ENCODE measurements at regions not wholly inside any gene's neighbourhood (a gene's known extent, or its start where the extent isn't known, plus 50 kb on each side); places are given as distances from the start of the nearest gene placed in this dataset.

- Histone ChIP-seq H3K27ac (no peak overlapping the region), H3K4me1 (no peaks in the 10 kb centered on the region), H3K4me3 (no peak overlapping the region), H3K36me3 (no peaks in the 10 kb centered on the region), H3K9me3 (no peaks in the 10 kb centered on the region), H3K27me3 (replicated peaks in 1 of 7) (peaks cover 0 to 5% (median 0%) of the 10 kb centered on the region in 7 donors)
- TF ChIP-seq POLR2A (IDR thresholded peaks at IDR 0.05) (no peak), POLR2AphosphoS5 (IDR thresholded peaks at IDR 0.05) (no peak), CTCF (IDR thresholded peaks at IDR 0.05 in 8 of 11, conservative IDR thresholded peaks at IDR 0.05 in 3 of 11) (no peak)
- intact Hi-C loops (cut with DNase I; ENCODE audit: low total_unique reads) = no loop called here
- WGBS, 5 donors = 61 to 84% (median 65%) methylated on average over 4 of the region's 4 CpGs
- DNase-seq = no peak
These were observed 232.3 kb downstream of the GAS1 start for GRCh38 chr9:86714999-86715398.

GRCh38 chr9:86713970-86714369 lies 233.3 kb downstream of the GAS1 start:
- no peak for DNase-seq
- H3K27me3 ChIP-seq (replicated peaks in 1 of 7) = peaks cover 0 to 5% (median 0%) of the 10 kb centered on the region in 7 donors
- 80 to 97% (median 87%) methylated on average over 1 of the region's 1 CpG for WGBS, 5 donors
- no peaks in the 10 kb centered on the region for H3K9me3 ChIP-seq
- H3K36me3 ChIP-seq = no peaks in the 10 kb centered on the region
- H3K27ac ChIP-seq = no peak overlapping the region
- no peak for TF ChIP-seq POLR2A (IDR thresholded peaks at IDR 0.05)
- no peak for TF ChIP-seq POLR2AphosphoS5 (IDR thresholded peaks at IDR 0.05)
- TF ChIP-seq CTCF (IDR thresholded peaks at IDR 0.05 in 8 of 11, conservative IDR thresholded peaks at IDR 0.05 in 3 of 11) = no peak
- no peaks in the 10 kb centered on the region for H3K4me1 ChIP-seq
- intact Hi-C loops (cut with DNase I; ENCODE audit: low total_unique reads) = no loop called here
- no peak overlapping the region for H3K4me3 ChIP-seq

- Histone ChIP-seq H3K4me1 (no peaks in the 10 kb centered on the region), H3K27me3 (replicated peaks in 1 of 7) (peaks cover 0 to 5% (median 0%) of the 10 kb centered on the region in 7 donors), H3K36me3 (no peaks in the 10 kb centered on the region), H3K27ac (no peak overlapping the region), H3K4me3 (no peak overlapping the region), H3K9me3 (no peaks in the 10 kb centered on the region)
- WGBS, 5 donors = 86 to 95% (median 94%) methylated on average over 2 of the region's 2 CpGs
- intact Hi-C loops (cut with DNase I; ENCODE audit: low total_unique reads) = no loop called here
- no peak for TF ChIP-seq POLR2A (IDR thresholded peaks at IDR 0.05)
- no peak for DNase-seq
These were observed 233.8 kb downstream of the GAS1 start for GRCh38 chr9:86713470-86713869.

- TF ChIP-seq POLR2A (IDR thresholded peaks at IDR 0.05) (no peak), CTCF (IDR thresholded peaks at IDR 0.05 in 8 of 11, conservative IDR thresholded peaks at IDR 0.05 in 3 of 11) (no peak), POLR2AphosphoS5 (IDR thresholded peaks at IDR 0.05) (no peak)
- no peaks in the 10 kb centered on the region for H3K9me3 ChIP-seq
- intact Hi-C loops (cut with DNase I; ENCODE audit: low total_unique reads) = no loop called here
- H3K27me3 ChIP-seq (replicated peaks in 1 of 7) = no peaks in the 10 kb centered on the region
- no peak overlapping the region for H3K27ac ChIP-seq
- H3K4me3 ChIP-seq = no peak overlapping the region
- H3K36me3 ChIP-seq = no peaks in the 10 kb centered on the region
- 58 to 78% (median 69%) methylated on average over 9 of the region's 9 CpGs for WGBS, 5 donors
- H3K4me1 ChIP-seq = no peaks in the 10 kb centered on the region
- DNase-seq = no peak
These were observed 238.1 kb downstream of the GAS1 start for GRCh38 chr9:86708918-86709835.

All from spleen (tissue), 11 donors.